ENCODE measurements at regions not wholly inside any gene's neighbourhood (a gene's known extent, or its start where the extent isn't known, plus 50 kb on each side); places are given as distances from the start of the nearest gene placed in this dataset.
A peak's percentile ranks its signal among the peaks of the same experiment; 100 is the strongest.
"Not testable (repeated sequence)": the region's sequence is repeated elsewhere in the genome, so short reads cannot be mapped to it uniquely, and the experiment has no call there.

DNA sequence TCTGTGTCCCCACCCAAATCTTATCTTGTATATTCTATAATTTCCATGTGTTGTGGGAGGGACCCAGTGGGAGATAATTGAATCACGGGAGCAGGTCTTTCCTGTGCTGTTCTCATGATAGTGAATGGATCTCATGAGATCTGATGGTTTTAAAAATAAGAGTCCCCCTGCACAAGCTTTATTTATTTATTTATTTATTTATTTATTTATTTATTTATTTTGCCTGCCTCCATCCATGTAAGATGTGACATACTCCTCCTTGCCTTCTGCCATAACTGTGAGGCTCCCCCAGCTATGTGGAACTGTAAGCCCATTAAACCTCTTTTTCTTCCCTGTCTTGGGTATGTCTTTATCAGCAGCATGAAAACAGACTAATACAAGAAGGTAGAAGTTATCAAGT is 579.1 kb upstream of the GRM3 start:
- DNase-seq (ENCODE audit: low spot score); intact Hi-C loops (cut with DNase I): not testable (repeated sequence)

DNA sequence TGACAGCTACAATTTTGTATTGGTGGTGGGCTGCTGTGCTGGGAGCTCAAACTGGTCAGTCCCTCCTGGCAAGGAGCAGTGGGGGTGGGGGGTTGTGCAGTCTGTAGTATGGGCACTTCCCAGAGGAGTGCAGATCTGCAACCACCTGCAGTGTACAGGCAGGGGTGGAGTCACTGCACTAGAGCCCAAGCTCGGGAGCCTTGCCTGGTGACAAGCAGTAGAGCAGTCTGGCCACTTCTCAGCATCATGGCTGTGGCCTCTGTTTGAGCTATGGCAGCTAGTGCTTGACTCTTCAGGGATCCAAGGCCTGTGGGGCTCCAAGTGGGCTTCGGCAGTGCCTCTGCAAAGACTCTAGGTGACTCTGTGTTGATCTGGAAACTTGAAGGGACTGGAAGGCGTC is 585.1 kb upstream of the GRM3 start:
- no peak for DNase-seq (ENCODE audit: low spot score)
- intact Hi-C loops (cut with DNase I) = no loop called here

- no peak for DNase-seq (ENCODE audit: low spot score)
- intact Hi-C loops (cut with DNase I) = no loop called here
These were observed 592.8 kb upstream of the GRM3 start for GRCh38 chr7:86050918-86051317.

GRCh38 chr7:86049910-86050309 is 593.8 kb upstream of the GRM3 start:
- intact Hi-C loops (cut with DNase I) = no loop called here
- no peak for DNase-seq (ENCODE audit: low spot score)

DNA sequence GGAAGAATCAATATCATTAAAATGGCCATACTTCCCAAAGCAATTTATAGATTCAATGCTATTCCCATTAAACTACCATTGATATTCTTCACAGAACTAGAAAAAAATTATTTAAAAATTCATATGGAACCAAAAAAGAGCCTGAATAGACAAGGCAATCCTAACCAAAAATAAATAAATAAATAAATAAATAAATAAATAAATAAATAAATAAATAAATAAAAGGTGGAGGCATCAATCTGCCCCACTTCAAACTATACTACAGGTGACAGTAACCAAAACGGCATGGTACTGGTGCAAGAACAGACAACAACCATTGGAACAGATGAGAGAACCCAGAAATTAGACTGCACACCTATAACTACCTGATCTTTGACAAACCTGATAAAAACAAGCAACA is 598.5 kb upstream of the GRM3 start:
- intact Hi-C loops (cut with DNase I); DNase-seq (ENCODE audit: low spot score): not testable (repeated sequence)

- intact Hi-C loops (cut with DNase I) = no loop called here
- no peak for DNase-seq (ENCODE audit: low spot score)
These were observed 617.9 kb upstream of the GRM3 start for GRCh38 chr7:86025807-86026206.

DNA sequence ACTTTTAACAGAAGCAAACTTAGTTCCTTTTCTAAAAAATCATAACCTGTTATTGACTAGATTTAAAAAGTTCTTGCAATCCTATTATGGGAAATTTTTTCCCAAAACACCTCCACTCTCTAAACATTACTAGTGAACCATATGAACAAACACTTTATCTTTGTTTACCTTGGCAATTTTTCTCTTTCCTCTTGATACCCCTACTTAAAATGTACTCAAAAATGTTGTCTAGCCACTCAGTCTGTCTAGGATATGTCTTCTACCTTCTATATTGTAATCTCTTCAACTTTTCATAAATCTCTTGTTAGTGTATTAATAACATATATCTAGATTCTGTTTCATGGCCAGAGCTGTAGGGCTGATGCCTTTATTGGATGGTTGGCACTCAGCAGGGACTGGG is 630.0 kb upstream of the GRM3 start:
- intact Hi-C loops (cut with DNase I) = no loop called here
- no peak for DNase-seq (ENCODE audit: low spot score)

GRCh38 chr7:86012971-86013370 is 630.7 kb upstream of the GRM3 start:
- intact Hi-C loops (cut with DNase I) = no loop called here
- no peak for DNase-seq (ENCODE audit: low spot score)

GRCh38 chr7:86008898-86009297 is 634.8 kb upstream of the GRM3 start:
- DNase-seq (ENCODE audit: low spot score) = no peak
- intact Hi-C loops (cut with DNase I) = no loop called here

DNA sequence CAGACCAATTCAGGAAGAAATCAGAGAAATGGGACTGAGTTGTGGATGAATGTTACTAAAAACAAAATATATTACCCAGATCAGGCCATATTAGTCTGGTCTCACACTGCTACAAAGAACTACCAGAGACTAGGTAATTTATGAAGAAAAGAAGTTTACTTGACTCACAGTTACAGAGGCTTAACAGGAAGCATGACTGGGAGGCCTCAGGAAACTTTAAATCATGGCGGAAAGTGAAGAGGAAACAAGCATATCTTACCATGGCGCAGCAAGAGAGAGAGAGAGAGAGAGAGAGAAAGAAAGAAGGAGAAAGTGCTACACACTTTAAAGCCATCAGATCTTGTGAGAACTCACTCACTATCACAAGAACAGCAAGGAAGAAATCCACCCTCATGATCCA is 636.8 kb upstream of the GRM3 start:
- no peak for DNase-seq (ENCODE audit: low spot score)
- intact Hi-C loops (cut with DNase I) = no loop called here

GRCh38 chr7:86002858-86003257 is 640.9 kb upstream of the GRM3 start:
- DNase-seq (ENCODE audit: low spot score) = no peak
- intact Hi-C loops (cut with DNase I) = no loop called here

DNA sequence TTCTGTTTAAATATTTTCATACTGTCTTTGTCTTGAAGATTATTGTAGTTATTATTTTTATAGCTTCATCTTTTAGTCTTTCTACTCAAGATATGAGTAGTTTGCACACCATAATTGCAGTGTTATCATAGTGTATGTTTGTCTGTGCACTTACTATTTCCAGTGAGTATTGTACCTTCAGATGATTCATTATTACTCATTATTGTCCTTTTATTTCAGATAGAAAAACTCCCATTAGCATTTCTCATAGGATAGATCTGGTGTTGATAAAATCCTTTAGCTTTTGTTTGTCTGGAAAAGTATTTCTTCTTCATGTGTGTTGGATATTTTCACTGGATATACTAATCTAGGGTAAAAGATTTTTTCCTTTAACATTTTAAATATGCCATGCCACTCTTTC is 646.2 kb upstream of the GRM3 start:
- intact Hi-C loops (cut with DNase I) = no loop called here
- no peak for DNase-seq (ENCODE audit: low spot score)

DNA sequence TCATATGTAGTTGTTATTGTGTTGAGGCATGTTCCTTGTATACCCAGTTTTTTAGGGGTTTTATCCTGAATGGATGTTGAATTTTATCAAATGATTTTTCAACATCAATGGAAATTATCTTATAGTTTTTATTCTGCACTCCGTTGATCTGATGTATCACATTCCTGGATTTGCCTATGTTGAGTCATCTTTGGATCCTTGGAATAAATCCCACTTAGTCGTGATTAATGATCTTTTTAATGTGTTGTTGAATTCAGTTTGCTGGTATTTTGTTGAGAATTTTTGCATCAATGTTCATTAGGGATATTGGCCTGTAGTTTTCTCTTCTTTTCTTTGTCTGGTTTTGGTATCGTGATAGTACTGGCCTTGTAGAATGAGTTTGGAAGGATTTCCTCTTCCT is 648.6 kb upstream of the GRM3 start:
- DNase-seq (ENCODE audit: low spot score) = no peak
- intact Hi-C loops (cut with DNase I) = no loop called here

DNA sequence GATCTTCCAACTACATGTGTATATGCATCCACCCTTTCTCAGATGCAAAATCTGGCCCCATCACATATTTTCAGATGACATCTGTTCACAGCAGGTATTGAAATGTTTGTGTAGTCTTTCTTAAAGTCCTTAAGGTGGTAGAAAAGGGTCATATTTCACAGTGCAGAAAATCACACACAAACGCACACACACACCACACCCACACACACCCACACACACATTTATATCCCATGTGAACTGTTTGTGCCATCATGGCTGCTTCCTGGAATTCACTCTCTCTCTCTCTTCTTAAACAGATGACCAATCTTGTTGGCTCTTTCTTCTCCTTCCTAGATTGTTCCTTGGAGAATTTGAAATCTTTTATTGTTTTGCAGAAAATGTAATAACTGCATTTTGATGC is 663.0 kb upstream of the GRM3 start:
- no peak for DNase-seq (ENCODE audit: low spot score)
- intact Hi-C loops (cut with DNase I) = no loop called here

- no peak for DNase-seq (ENCODE audit: low spot score)
- intact Hi-C loops (cut with DNase I) = no loop called here
These were observed 669.5 kb upstream of the GRM3 start for GRCh38 chr7:85974176-85974575.

GRCh38 chr7:85972504-85973141 is 671.1 kb upstream of the GRM3 start:
- peak; percentile 80 for DNase-seq (ENCODE audit: low spot score)
- intact Hi-C loops (cut with DNase I) = no loop called here

GRCh38 chr7:85954961-85955360 is 688.7 kb upstream of the GRM3 start:
- DNase-seq (ENCODE audit: low spot score) = no peak
- intact Hi-C loops (cut with DNase I) = no loop called here

- intact Hi-C loops (cut with DNase I) = no loop called here
- DNase-seq (ENCODE audit: low spot score) = no peak
These were observed 692.8 kb upstream of the GRM3 start for GRCh38 chr7:85950871-85951270.

- no peak for DNase-seq (ENCODE audit: low spot score)
- intact Hi-C loops (cut with DNase I) = no loop called here
These were observed 693.3 kb upstream of the GRM3 start for GRCh38 chr7:85950418-85950817.

DNA sequence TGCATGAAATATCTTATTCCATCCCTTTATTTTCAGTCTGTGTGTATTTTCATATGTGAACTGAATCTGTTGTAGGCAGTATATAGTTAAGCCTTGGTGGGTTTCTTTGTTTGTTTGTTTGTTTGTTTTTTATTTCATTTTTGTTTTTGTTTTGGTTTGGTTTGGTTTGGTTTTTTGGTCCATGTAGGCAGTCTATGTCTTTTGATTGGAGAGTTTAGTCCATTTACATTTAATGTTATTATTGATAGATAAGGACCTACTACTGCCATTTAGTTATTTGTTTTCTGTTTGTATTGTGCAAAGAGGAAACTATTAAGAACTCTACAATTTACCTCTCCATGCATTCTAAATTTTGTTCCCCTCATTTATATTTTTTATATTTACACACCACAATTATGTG is 695.9 kb upstream of the GRM3 start:
- intact Hi-C loops (cut with DNase I) = no loop called here
- no peak for DNase-seq (ENCODE audit: low spot score)

- no peak for DNase-seq (ENCODE audit: low spot score)
- intact Hi-C loops (cut with DNase I) = no loop called here
These were observed 702.9 kb upstream of the GRM3 start for GRCh38 chr7:85940798-85941197.

DNA sequence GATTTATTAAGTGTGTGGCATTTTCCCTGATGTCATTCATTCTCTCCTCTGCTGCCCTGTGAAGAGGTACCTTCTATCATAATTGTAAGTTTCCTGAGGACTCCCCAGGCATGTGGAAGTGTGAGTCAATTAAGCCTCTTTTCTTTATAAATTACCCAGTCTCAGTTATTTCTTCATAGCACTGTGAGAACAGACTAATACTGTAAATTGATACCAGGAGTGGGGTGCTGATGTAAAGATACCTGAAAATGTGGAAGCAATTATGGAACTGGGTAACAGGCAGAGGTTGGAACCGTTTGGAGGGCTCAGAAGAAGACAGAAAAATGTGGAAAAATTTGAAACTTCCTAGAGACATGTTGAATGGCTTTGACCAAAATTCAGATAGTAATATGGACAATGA is 711.8 kb upstream of the GRM3 start:
- no peak for DNase-seq (ENCODE audit: low spot score)
- intact Hi-C loops (cut with DNase I) = no loop called here
